ENCODE measurements at regions not wholly inside any gene's neighbourhood (a gene's known extent, or its start where the extent isn't known, plus 50 kb on each side); places are given as distances from the start of the nearest gene placed in this dataset.

DNA sequence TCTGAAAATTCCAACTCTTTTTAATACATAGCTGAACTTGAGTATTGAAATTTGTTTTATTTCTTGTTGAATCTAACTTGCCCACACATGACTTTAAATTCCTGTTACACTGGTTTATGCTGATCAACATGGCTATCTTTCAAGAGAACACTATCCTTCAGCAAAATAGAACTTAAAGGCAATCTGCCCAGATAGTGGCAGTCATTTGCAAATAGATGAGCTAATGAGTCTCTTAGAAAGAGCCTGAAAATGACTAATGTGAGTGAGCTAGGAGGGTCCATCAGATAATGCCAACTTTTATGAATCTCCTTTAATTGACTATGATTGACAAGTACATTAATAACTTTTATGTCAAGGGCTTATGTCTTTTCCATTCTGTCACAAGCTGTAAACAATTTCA lies 1360.8 kb upstream of the C9orf72 start:
- Mint-ChIP-seq H3K36me3 (no peaks in the 10 kb centered on the region), H3K4me3 (no peak overlapping the region), H3K27me3 (no peaks in the 10 kb centered on the region), H3K27ac (no peak overlapping the region), H3K9me3 (no peaks in the 10 kb centered on the region), H3K4me1 (no peaks in the 10 kb centered on the region)
- DNase-seq, result no peak
- CTCF ChIA-PET, result no interaction called here

DNA sequence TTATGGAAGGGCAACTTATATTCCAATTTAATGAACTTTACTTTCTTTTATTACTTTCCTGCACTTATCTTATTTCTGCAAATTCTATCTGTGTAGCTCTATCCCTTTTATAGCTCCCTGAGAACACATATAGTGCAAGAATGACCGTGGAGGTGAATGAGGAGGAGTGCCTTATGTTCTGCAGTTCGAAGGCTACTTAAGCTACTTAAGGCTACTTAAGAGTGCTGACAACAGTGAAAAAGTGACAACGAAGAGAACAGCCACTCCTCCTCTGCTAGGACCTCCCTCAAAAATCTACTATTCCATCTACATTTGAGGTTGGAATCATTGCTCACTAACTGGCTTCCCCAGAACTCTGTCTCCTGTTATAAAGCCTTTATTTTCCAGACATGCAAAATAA lies 1365.7 kb upstream of the C9orf72 start:
- Mint-ChIP-seq H3K27ac (no peak overlapping the region), H3K36me3 (no peaks in the 10 kb centered on the region), H3K4me1 (no peaks in the 10 kb centered on the region), H3K9me3 (no peaks in the 10 kb centered on the region), H3K4me3 (no peak overlapping the region), H3K27me3 (no peaks in the 10 kb centered on the region)
- CTCF ChIA-PET, result no interaction called here
- no peak for DNase-seq

DNA sequence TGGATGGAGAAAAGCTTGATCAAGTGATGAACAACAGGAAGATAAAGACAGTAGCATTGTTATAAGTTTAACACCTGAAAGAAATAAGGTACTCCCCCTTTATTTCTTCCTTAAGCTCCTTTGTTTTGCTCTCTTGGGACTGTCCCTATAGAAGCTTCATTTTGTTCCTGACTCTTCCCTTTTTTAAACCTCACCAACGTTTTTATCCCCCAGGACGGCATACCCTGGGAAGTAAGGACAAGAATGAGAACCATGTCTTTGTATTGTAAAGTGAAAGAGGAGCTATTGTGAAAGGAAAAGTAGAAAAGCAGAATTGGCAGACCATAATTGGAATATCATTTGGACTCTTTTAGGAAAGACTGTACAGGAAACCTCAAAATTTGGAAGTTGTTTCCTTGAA lies 1368.6 kb upstream of the C9orf72 start:
- CTCF ChIA-PET, result no interaction called here

DNA sequence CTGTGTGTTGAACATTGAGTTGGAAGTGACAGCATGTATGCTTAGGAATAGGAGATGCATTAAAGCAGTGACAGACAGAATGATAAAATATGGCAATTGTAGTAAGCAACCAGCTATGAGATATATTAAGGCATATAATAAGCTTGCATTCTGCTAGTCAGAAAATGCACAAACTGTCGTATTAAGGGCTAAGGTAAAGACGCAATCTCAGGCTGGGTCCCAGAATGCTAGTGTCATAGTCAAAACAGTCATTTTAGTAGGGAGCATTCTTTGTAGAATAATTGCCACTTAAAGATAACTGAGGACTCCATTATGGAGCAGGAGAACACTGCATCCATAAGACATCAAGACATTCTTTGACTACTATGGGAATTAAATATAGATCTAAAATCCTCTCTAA lies 1369.7 kb upstream of the C9orf72 start:
- CTCF ChIA-PET, result no interaction called here
- no peak overlapping the region for H3K27ac Mint-ChIP-seq

More for the DNA sequence above, 1368.6 kb upstream of the C9orf72 start:
- no peak overlapping the region for H3K27ac Mint-ChIP-seq
- H3K36me3 Mint-ChIP-seq, result no peaks in the 10 kb centered on the region
- no peak for DNase-seq
- H3K9me3 Mint-ChIP-seq, result no peaks in the 10 kb centered on the region
- no peaks in the 10 kb centered on the region for H3K27me3 Mint-ChIP-seq
- no peaks in the 10 kb centered on the region for H3K4me1 Mint-ChIP-seq
- H3K4me3 Mint-ChIP-seq, result no peak overlapping the region

DNA sequence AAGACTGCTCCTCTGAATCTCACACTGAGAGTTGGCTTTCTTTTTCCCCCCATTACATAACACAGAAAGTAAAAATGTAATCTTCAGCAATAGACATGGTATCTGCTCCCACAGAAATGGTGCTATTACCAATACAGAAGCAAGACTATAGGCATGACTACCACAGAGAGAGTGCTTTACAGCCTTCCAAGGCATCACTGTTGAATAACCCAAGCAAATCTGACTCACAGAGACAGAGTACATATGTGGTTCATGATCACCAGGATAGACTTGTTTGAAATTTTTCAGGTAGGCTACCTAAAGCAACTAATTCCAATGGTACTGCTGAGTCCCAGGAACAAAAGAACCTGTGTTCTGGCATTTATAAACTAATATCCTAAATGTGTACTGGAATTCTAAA lies 1373.4 kb upstream of the C9orf72 start:
- no peak overlapping the region for H3K4me3 Mint-ChIP-seq
- no peaks in the 10 kb centered on the region for H3K36me3 Mint-ChIP-seq
- CTCF ChIA-PET, result no interaction called here
- no peaks in the 10 kb centered on the region for H3K27me3 Mint-ChIP-seq
- DNase-seq, result no peak
- no peak overlapping the region for H3K27ac Mint-ChIP-seq
- H3K4me1 Mint-ChIP-seq, result no peaks in the 10 kb centered on the region
- H3K9me3 Mint-ChIP-seq, result peaks cover 7% of the 10 kb centered on the region

More for the DNA sequence above, 1369.7 kb upstream of the C9orf72 start:
- Mint-ChIP-seq H3K9me3 (no peaks in the 10 kb centered on the region), H3K36me3 (no peaks in the 10 kb centered on the region), H3K4me1 (no peaks in the 10 kb centered on the region), H3K4me3 (no peak overlapping the region), H3K27me3 (no peaks in the 10 kb centered on the region)
- DNase-seq, result no peak

DNA sequence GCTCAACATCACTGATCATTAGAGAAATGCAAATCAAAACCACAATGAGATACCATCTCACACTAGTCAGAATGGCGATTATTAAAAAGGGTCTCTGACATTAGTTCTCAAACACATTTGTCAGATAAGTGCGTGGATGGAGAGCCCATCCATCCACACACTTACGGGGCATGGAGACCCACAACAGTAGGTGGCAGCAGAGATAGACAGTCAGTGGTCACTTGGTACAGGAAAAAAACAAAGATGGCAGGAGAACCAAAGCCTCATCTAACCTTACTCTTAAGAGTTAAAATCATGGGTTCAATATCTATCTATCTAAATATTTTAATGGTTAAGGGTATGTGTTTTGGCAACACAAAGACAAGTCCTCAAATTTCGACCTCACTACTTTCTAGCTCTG lies 1378.7 kb upstream of the C9orf72 start:
- Mint-ChIP-seq H3K27ac (no peak overlapping the region), H3K27me3 (no peaks in the 10 kb centered on the region), H3K4me3 (no peak overlapping the region), H3K9me3 (peaks cover 12% of the 10 kb centered on the region), H3K4me1 (no peaks in the 10 kb centered on the region), H3K36me3 (no peaks in the 10 kb centered on the region)
- CTCF ChIA-PET, result no interaction called here
- DNase-seq, result no peak

DNA sequence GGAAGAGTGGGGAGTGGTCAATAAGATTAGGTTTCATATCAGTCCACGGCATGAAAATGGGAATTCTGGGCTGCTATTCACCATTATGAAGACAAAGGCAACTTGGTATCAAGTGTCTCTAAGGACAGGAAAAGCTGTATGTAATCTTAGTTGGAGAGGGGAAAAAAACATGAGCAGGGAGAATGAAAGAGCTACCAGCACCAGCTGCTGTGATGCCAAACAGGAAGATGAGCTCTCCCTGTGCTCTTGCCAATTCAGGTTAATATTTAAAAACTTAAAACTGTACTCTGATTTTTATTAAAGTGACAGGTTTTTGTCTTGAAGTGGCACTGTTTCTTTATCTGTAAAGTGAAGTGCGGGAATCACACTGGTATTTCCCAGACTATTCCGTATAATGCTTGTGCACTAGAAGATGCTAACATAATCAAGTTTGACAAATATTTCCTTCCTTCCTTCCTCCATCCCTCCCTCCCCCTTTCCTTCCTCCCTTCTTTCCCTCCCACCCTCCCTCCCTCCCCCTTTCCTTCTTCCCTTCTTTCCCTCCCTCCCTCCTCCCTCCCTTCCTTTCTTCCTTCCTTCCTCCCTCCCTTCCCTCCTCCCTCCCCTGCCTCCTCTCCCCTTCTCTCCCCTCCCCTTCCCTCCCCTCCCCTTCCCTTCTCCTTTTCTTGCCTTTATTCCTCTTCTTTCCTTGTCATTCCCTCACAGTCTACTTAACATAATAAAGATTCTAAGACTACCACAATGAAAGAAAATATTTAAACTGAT lies 1383.0 kb upstream of the C9orf72 start:
- CTCF ChIA-PET, result no interaction called here
- H3K27me3 Mint-ChIP-seq, result no peaks in the 10 kb centered on the region
- H3K4me3 Mint-ChIP-seq, result no peak overlapping the region
- H3K36me3 Mint-ChIP-seq, result no peaks in the 10 kb centered on the region
- no peak overlapping the region for H3K27ac Mint-ChIP-seq
- H3K4me1 Mint-ChIP-seq, result no peaks in the 10 kb centered on the region
- DNase-seq, result no peak
- H3K9me3 Mint-ChIP-seq, result peaks cover 6% of the 10 kb centered on the region

DNA sequence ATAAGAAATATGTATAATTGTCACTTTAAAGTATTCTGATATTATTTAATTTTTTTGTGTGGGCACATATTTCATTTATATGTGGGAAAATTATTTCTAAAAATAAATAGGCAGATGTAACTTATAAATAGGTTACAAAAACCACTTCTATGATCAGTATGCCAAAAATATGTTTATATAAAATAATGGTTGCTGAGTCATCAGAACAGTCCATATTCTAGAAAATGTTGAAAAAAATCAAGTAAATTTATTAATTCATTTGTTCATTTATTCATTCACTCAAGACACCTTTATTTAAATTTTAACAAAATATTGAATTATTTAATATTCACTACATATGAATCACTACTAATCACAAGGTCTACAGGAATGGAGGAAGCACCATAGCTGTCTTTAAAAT lies 1387.3 kb upstream of the C9orf72 start:
- no peaks in the 10 kb centered on the region for H3K9me3 Mint-ChIP-seq
- H3K36me3 Mint-ChIP-seq, result no peaks in the 10 kb centered on the region
- DNase-seq, result no peak
- H3K4me3 Mint-ChIP-seq, result no peak overlapping the region
- no peak overlapping the region for H3K27ac Mint-ChIP-seq
- H3K4me1 Mint-ChIP-seq, result no peaks in the 10 kb centered on the region
- no peaks in the 10 kb centered on the region for H3K27me3 Mint-ChIP-seq
- CTCF ChIA-PET, result no interaction called here

DNA sequence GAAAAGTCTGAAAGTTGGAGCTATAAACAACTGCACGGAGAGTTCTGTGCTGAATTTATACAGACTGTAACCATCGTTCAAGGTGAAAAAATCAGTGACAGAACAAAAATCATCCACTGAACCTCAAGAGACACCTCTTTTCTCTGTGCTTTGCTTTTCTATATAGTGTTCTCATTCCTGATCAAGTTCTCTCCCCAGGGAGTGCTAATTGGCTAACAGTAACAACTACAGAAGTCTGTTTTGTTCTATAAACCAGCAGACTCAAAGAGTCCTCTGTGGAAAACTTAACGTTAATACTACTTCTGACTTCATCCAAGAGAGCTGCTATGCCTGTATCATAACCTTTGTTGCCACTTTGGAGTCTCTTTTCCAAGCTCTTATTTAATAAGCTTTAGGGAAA lies 1388.3 kb upstream of the C9orf72 start:
- CTCF ChIA-PET, result no interaction called here
- Mint-ChIP-seq H3K9me3 (no peaks in the 10 kb centered on the region), H3K27ac (no peak overlapping the region)

DNA sequence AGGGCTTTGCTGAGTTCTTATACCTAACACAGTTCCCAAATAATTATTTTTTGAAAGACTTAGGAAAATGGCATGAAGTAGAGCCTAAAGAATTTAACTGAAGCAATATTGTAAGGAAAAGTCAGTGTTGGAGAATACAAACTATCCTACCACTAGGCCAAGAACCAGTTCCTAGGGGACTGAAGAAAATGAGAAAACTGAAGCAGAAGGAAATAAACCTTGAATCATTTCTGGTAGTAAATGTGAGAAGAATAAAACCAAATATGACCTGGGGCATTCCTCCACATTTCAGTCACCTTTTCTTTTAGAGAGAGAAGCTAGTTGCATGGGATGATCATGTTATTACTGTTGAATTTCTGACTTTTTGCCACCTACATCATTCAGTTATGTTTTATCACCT lies 1393.9 kb upstream of the C9orf72 start:
- H3K9me3 Mint-ChIP-seq, result no peaks in the 10 kb centered on the region
- CTCF ChIA-PET, result no interaction called here
- no peak overlapping the region for H3K27ac Mint-ChIP-seq
- no peak overlapping the region for H3K4me3 Mint-ChIP-seq
- H3K27me3 Mint-ChIP-seq, result no peaks in the 10 kb centered on the region
- no peak for DNase-seq
- H3K36me3 Mint-ChIP-seq, result no peaks in the 10 kb centered on the region
- no peaks in the 10 kb centered on the region for H3K4me1 Mint-ChIP-seq

More for the DNA sequence above, 1388.3 kb upstream of the C9orf72 start:
- DNase-seq, result no peak
- no peak overlapping the region for H3K4me3 Mint-ChIP-seq
- H3K27me3 Mint-ChIP-seq, result no peaks in the 10 kb centered on the region
- no peaks in the 10 kb centered on the region for H3K4me1 Mint-ChIP-seq
- H3K36me3 Mint-ChIP-seq, result no peaks in the 10 kb centered on the region

DNA sequence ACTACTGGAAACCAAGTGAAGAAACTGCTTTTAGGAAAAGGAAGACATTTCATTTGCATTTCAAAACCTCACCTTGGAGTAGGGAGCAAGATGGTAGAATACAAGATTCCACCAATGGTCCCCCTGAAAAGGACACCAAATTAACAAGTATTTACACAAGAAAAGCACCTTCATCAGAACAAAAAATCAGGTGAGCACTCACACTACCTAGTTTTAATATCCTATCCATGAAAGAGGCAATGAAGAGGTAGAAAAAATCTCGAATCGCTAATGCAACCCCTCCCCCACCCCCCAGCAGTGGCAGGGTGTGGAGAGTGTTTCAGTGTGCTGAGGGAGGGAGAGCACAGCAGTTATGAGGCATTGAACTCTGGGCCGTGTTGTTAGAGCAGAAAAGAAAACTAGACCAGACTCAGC lies 1397.0 kb upstream of the C9orf72 start:
- no peak for DNase-seq
- no peaks in the 10 kb centered on the region for H3K27me3 Mint-ChIP-seq
- no peaks in the 10 kb centered on the region for H3K36me3 Mint-ChIP-seq
- no peaks in the 10 kb centered on the region for H3K9me3 Mint-ChIP-seq
- H3K27ac Mint-ChIP-seq, result no peak overlapping the region
- CTCF ChIA-PET, result no interaction called here
- H3K4me1 Mint-ChIP-seq, result no peaks in the 10 kb centered on the region
- no peak overlapping the region for H3K4me3 Mint-ChIP-seq

DNA sequence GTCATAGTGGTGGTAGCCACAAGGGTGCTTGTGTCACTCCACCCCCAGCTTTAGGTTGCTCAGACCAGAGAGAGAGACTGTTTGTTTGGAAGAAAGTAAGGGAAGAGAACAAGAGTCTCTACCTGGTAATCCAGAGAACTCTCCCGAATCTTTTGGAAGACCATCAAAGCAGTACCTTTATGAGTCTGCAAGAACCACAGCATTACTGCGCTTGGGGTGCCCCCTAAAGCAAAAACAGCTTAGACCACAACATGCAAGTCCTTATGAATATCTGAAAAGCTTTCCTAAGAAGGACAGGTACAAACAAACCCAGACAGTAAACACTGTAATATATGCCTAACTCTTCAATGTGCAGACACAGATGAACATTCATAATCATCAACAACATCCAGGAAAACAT lies 1398.6 kb upstream of the C9orf72 start:
- no peak for DNase-seq
- Mint-ChIP-seq H3K4me3 (no peak overlapping the region), H3K4me1 (no peaks in the 10 kb centered on the region), H3K36me3 (no peaks in the 10 kb centered on the region), H3K27ac (no peak overlapping the region), H3K9me3 (no peaks in the 10 kb centered on the region), H3K27me3 (no peaks in the 10 kb centered on the region)
- CTCF ChIA-PET, result no interaction called here

DNA sequence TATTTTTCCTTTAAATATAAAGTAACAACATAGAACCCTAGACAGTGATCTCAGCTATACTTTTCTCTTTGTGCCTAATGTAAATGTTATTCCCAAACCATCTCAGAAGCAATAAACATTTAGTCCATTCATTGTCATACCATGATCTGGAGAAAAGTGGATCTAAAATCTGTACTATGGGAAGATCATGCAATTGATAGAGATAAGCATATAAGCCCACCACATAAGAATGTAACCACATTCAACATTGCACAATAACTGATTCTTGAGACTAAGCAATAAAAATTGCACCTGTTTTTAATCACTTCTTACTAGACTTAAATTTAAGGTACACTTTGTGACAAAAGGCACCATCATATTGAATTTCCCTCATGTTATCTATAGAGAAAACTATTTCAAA lies 1403.0 kb upstream of the C9orf72 start:
- Mint-ChIP-seq H3K9me3 (no peaks in the 10 kb centered on the region), H3K36me3 (no peaks in the 10 kb centered on the region), H3K4me3 (no peak overlapping the region), H3K27ac (no peak overlapping the region), H3K27me3 (no peaks in the 10 kb centered on the region), H3K4me1 (no peaks in the 10 kb centered on the region)
- no peak for DNase-seq
- CTCF ChIA-PET, result no interaction called here

DNA sequence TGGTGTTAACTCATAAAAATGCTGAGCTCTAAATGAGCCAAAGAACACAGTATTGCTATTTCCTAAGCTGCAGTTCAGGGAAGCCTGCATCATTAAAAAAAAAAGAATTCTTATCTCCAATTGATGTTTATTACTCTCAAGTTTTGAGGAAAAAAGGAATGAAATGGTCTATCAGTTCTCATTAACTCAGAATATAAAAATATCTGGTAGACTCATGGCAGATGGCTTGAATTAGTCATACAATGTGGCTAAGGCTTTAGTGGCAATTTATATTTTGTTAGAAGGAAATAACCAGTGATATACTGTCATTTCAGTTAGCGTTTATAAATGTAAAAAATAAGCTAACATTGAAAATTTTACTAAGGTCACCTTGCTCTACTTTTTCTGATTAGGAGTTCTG lies 1403.4 kb upstream of the C9orf72 start:
- Mint-ChIP-seq H3K27ac (no peak overlapping the region), H3K4me3 (no peak overlapping the region), H3K4me1 (no peaks in the 10 kb centered on the region), H3K9me3 (no peaks in the 10 kb centered on the region), H3K36me3 (no peaks in the 10 kb centered on the region), H3K27me3 (no peaks in the 10 kb centered on the region)
- no peak for DNase-seq
- CTCF ChIA-PET, result no interaction called here

DNA sequence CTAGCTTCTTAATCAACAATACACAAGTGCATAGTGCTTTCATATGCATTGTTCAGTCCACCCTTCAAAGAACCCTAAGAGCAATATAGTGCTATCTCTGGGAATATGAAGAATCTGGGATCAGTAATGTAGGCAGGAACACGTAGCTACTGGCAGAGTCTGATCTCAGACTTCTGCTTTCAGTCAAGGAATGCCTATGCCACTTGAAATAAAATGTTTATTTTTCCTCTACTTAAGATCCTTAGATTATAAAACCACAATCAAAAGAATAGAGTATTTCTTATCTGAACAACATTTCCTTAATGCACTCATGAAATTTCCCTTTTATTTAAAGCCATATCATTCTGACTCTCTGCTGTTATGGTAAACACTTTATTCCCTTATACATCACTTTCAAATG lies 1407.8 kb upstream of the C9orf72 start:
- DNase-seq, result no peak
- H3K9me3 Mint-ChIP-seq, result no peaks in the 10 kb centered on the region
- H3K4me1 Mint-ChIP-seq, result no peaks in the 10 kb centered on the region
- H3K4me3 Mint-ChIP-seq, result no peak overlapping the region
- H3K36me3 Mint-ChIP-seq, result no peaks in the 10 kb centered on the region
- no peak overlapping the region for H3K27ac Mint-ChIP-seq
- CTCF ChIA-PET, result no interaction called here
- H3K27me3 Mint-ChIP-seq, result no peaks in the 10 kb centered on the region

DNA sequence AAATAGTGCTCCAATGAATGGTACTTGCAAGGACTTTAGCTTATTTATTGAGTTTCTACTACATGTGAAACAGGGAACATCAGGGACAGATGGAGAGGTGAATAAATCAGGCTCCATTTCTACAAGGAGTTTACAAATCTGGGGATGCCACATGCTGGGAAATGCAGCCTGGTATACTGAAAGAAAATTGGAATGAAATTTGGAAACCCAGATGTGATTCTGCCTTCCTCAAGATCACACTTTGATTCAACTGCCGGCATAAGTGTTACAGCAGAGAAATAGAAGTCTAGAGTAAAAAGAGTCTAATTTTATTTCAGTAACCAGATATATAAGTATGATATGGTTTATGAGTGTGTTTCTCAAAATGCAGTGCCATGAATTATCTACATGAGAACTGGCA lies 1408.4 kb upstream of the C9orf72 start:
- CTCF ChIA-PET, result no interaction called here

More for the DNA sequence above, 1408.4 kb upstream of the C9orf72 start:
- H3K36me3 Mint-ChIP-seq, result no peaks in the 10 kb centered on the region
- no peak overlapping the region for H3K27ac Mint-ChIP-seq
- no peaks in the 10 kb centered on the region for H3K4me1 Mint-ChIP-seq
- H3K27me3 Mint-ChIP-seq, result no peaks in the 10 kb centered on the region
- no peak overlapping the region for H3K4me3 Mint-ChIP-seq
- DNase-seq, result no peak
- H3K9me3 Mint-ChIP-seq, result no peaks in the 10 kb centered on the region

Data from activated naive CD4-positive, alpha-beta T cell treated with anti-CD3 and anti-CD28 coated beads, Interleukin-2, amount 10 ng/mL, durations not matched to agents 7 days and 5 days (primary cell).